ENCODE measurements at regions not wholly inside any gene's neighbourhood (a gene's known extent, or its start where the extent isn't known, plus 50 kb on each side); places are given as distances from the start of the nearest gene placed in this dataset.

GRCh38 chr10:108230478-108231170, 1066.1 kb upstream of the SORCS1 start:
- no peak for DNase-seq (ENCODE audit: low read depth in 4 of 4, low spot score in 3 of 4)

GRCh38 chr10:108208732-108209131, 1044.2 kb upstream of the SORCS1 start:
- DNase-seq (ENCODE audit: low read depth in 4 of 4, low spot score in 3 of 4), result no peak

GRCh38 chr10:108208038-108208437, 1043.5 kb upstream of the SORCS1 start:
- DNase-seq (ENCODE audit: low read depth in 4 of 4, low spot score in 3 of 4), result no peak

GRCh38 chr10:108204528-108205305, 1040.2 kb upstream of the SORCS1 start:
- peak in 3 of 4 donors; percentile 15 to 36 (median 23) for DNase-seq (ENCODE audit: low read depth in 4 of 4, low spot score in 3 of 4)

GRCh38 chr10:108203905-108204527, 1039.5 kb upstream of the SORCS1 start:
- no peak for DNase-seq (ENCODE audit: low read depth in 4 of 4, low spot score in 3 of 4)

GRCh38 chr10:108187408-108188012, 1023.0 kb upstream of the SORCS1 start:
- no peak for DNase-seq (ENCODE audit: low read depth in 4 of 4, low spot score in 3 of 4)

- DNase-seq (ENCODE audit: low read depth in 4 of 4, low spot score in 3 of 4), result no peak
Measured at GRCh38 chr10:108184114-108184513, 1019.6 kb upstream of the SORCS1 start.

- no peak for DNase-seq (ENCODE audit: low read depth in 4 of 4, low spot score in 3 of 4)
Measured at GRCh38 chr10:108180878-108181277, 1016.4 kb upstream of the SORCS1 start.

- DNase-seq (ENCODE audit: low read depth in 4 of 4, low spot score in 3 of 4), result no peak
Measured at GRCh38 chr10:108169846-108170245, 1005.3 kb upstream of the SORCS1 start.

GRCh38 chr10:108167766-108168165, 1003.3 kb upstream of the SORCS1 start:
- DNase-seq (ENCODE audit: low read depth in 4 of 4, low spot score in 3 of 4), result no peak

- no peak for DNase-seq (ENCODE audit: low read depth in 4 of 4, low spot score in 3 of 4)
Measured at GRCh38 chr10:108166401-108166800, 1001.9 kb upstream of the SORCS1 start.

- no peak for DNase-seq (ENCODE audit: low read depth in 4 of 4, low spot score in 3 of 4)
Measured at GRCh38 chr10:108147346-108147745, 982.8 kb upstream of the SORCS1 start.

- no peak for DNase-seq (ENCODE audit: low read depth in 4 of 4, low spot score in 3 of 4)
Measured at GRCh38 chr10:108141064-108141463, 976.6 kb upstream of the SORCS1 start.

- no peak for DNase-seq (ENCODE audit: low read depth in 4 of 4, low spot score in 3 of 4)
Measured at GRCh38 chr10:108132303-108132702, 967.8 kb upstream of the SORCS1 start.

GRCh38 chr10:108130575-108130974, 966.1 kb upstream of the SORCS1 start:
- DNase-seq (ENCODE audit: low read depth in 4 of 4, low spot score in 3 of 4), result no peak

- no peak for DNase-seq (ENCODE audit: low read depth in 4 of 4, low spot score in 3 of 4)
Measured at GRCh38 chr10:108112218-108112617, 947.7 kb upstream of the SORCS1 start.

GRCh38 chr10:108104551-108105156, 940.1 kb upstream of the SORCS1 start:
- no peak for DNase-seq (ENCODE audit: low read depth in 4 of 4, low spot score in 3 of 4)

GRCh38 chr10:108097258-108097657, 932.8 kb upstream of the SORCS1 start:
- DNase-seq (ENCODE audit: low read depth in 4 of 4, low spot score in 3 of 4), result no peak

- DNase-seq (ENCODE audit: low read depth in 4 of 4, low spot score in 3 of 4), result no peak
Measured at GRCh38 chr10:108095932-108096925, 931.7 kb upstream of the SORCS1 start.
